ENCODE measurements at regions not wholly inside any gene's neighbourhood (a gene's known extent, or its start where the extent isn't known, plus 50 kb on each side); places are given as distances from the start of the nearest gene placed in this dataset.

- no peak for TF ChIP-seq TAF1 (IDR thresholded peaks at IDR 0.05; ENCODE audit: low read depth)
- TF ChIP-seq CTCF (IDR thresholded peaks at IDR 0.05; ENCODE audit: poor library complexity, severe bottlenecking): no peak
- no peak for TF ChIP-seq POLR2AphosphoS5 (IDR thresholded peaks at IDR 0.05)
These were observed 166.7 kb upstream of the RGS6 start for GRCh38 chr14:71765505-71765904.
